ENCODE measurements at regions not wholly inside any gene's neighbourhood (a gene's known extent, or its start where the extent isn't known, plus 50 kb on each side); places are given as distances from the start of the nearest gene placed in this dataset.
"Not testable (repeated sequence)": the region's sequence is repeated elsewhere in the genome, so short reads cannot be mapped to it uniquely, and the experiment has no call there.

DNA sequence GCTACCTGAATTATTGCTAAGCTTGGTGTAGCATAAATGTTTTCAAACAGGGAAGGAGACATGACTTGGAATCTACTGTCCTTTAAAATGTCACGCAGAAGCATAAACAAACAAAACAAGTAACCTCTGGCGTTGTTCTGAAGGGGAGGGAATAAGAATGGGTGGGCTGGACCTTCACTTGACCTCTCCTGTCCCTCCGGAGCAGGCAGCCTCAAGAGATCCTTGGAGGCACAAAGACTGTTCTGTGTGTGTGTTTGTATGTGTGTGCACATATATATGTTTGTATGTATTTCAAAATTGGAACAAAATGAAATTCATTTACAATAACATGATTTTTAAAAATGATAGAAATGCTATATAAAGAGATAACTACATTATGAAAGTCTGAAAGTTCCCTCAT is 91.3 kb upstream of the DCLK2 start:
- no peak for DNase-seq (ENCODE audit: low read depth)

DNA sequence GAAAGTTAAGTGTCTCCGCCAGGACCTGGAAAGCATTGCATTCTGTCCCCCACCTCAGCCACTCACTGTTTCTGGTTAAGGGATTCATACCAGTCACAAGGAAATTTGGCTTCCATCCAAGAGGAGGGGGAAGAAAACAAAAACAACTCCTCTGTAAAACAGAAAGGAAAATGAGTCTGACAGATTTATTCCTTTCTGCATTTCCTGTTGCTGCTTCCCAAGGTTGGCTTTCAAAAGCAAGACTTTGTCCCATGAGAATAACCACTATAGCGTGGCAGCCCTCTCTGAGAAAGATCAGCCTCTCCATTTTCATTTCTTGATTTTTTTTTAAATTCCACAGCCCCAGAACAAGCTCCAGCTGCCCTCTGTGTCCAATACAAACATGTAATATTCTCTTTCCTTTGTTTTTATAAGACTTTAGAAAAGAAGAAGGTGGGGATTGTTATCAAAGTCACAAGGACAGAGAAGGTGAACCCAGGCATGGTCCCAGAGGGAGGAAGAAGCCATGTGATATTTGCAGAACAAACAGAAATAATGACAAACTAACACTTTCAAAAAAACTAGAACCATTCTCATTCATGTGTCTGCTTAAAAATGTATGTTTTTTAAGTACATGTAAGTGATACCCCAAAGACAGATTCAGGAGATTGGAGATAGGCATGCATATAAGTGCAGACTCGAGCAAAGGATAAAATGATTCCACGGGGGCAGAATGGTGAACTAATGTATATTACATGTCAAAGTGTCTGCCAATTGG is 90.7 kb upstream of the DCLK2 start:
- DNase-seq (ENCODE audit: low read depth) = no peak

DNA sequence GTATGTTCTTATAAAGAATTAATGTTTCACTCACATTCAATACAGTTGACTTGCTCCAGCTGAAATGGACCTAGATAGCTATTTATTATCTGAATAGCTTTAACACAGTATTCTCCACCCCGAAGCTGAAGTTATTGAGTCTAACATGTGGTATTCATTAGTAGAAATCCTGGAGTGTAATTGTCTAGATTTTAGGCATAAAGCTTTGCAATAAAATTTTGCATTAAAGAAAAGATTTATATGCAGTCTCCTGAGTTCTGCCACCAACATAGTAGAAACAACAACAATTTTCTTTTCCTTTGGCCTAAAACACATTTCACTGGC is 90.2 kb upstream of the DCLK2 start:
- DNase-seq (ENCODE audit: low read depth) = no peak

DNA sequence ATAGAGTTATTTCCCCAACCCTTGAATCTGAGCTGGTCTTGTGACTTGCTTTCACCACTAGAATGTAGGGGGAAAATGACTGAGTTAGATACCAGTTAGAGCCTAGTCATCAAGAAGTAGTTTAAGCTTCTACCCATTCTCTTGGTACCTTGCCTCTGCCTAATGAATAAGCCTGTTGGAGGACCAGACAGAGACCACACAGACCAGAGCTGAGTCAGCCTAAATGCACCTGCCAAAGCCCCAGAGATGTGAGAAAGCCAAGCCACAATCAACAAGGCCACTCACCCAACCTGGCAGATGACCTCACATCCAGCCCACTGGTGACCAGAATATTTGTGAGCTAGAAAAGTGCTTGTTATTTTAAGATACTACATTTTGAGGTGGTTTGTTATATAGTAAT is 85.2 kb upstream of the DCLK2 start:
- no peak for DNase-seq (ENCODE audit: low read depth)

DNA sequence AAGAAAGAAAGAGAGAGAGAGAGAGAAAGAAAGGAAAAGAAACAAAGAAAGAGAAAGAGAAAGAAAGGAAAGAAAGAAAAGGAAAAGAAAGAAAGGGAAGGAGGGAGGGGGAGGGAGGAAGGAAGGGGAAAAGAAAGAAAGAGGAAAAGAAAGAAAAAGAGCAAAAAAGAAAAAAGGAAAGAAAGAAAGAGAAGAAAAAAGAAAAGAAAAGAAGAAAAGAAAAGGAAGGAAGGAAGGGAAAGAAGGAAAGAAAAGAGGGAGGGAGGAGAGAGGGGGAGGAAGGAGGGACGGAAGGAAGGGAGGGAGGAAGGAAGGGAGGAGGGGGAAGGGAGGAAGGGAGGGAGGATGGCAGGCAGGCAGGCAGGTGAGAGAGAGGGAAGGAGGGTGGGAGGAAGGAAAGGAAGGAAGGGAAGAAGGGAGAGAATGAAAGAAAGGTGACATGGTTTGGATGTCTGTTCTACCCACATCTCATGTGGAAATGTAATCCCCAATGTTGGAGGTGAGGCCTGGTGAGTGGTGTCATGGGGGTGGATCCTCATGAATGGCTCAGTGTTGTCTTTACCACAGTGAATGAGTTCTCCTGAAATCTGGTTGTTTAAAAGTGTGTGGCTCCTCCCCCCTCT is 83.0 kb upstream of the DCLK2 start:
- DNase-seq (ENCODE audit: low read depth) = no peak

- DNase-seq (ENCODE audit: low read depth) = no peak
Observed at GRCh38 chr4:149997881-149998421, 80.3 kb upstream of the DCLK2 start.

DNA sequence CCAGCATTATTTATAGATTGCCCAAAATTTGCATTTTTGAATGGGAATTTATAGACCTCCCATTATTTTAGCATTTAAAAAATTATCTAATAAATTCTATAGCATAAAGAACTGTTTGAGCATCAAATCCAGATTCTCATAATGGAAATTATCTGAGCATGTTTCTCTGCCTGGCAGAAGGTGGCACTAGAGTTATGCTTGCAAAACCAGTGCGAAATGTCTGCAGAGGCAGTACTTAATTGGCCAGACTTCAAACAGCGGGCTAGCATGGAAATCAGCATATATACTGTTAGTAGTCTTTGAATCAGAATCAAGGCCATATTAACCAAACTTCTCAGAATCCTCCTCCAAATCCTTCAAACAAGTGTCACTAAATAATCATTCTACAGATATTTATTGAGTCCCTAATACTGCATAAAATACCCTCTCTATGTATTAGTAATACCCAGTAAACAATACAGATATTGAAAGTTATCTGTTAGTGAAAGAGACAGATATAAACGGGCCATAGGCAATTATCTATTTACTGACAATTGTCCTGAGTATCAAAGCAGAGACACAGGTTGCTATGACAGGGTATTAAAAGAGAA is 78.7 kb upstream of the DCLK2 start:
- no peak for DNase-seq (ENCODE audit: low read depth)

DNA sequence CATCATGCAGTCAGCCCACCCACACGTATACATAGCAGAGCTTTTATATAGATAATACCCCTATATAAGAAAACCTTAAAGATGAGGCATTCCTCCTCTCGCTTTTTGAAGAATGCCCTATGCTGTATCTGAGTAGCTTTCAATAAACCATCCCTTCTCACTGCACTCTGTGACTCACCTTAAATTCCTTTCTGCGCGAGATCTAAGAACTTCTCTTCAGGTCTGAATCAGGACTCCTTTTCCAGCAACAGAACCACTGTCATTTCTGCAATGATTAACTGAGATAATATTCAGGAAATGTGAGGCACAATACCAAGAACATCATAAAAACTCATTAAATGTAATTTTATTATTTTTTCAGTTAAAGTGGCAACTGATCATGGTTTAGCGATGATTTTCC is 76.4 kb upstream of the DCLK2 start:
- DNase-seq (ENCODE audit: low read depth) = no peak

- DNase-seq (ENCODE audit: low read depth) = no peak
Observed at GRCh38 chr4:150002561-150002960, 75.7 kb upstream of the DCLK2 start.

DNA sequence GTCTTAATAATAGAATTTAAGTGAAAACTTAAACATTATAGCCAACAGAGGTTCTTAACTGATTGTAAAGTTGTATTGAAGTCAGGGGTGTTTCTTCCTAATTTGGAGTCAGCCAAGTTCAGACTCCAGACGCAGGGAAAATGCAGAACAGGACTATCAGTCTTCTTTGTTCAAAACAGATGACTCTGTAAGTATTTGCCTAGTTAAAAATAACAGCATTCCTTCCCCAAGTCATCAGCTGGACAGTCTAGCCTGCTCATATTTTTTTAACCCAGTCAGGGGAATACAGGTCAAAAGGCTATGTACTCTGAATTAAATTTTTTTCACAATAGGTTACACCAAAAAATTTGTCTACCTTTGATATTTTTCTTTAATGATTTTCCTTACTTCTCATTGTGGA is 73.8 kb upstream of the DCLK2 start:
- DNase-seq (ENCODE audit: low read depth) = no peak

DNA sequence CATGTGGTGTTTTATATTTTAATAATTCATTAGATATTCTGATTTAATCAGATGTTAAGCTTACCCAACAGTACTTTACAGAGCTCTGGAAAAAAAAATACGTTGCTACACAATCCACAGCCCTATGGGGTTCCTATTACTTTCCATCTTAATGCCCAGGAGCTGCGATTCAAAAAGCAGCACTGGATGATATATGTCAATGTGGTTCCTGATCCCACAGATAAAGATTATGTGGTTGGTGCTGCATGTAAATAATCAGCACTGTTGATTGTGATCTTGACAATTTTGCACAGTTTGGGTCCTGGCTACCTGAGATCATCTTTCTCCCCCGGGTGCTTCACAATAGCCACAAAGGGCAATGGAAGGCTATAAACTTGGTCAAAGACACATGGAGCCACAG is 72.7 kb upstream of the DCLK2 start:
- DNase-seq (ENCODE audit: low read depth) = no peak

- no peak for DNase-seq (ENCODE audit: low read depth)
Observed at GRCh38 chr4:150006197-150006596, 72.0 kb upstream of the DCLK2 start.

DNA sequence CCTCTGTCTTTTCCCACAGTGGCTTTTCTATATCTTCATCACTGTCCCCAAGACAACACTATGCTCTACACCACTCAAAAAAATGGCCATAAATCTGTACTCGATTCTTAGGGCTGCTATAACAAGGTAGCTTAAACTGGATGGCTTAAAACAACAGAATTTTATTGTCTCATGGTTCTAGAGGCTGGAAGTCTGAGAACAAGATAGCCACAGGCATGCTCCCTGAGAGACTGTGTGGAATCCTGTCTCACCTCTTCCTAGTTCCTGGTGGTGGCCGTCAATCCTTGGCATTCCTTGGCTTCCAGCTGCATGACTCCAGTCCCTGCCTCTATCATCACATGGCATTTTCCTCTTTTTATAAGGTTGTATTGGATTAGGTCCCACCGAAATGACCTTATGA is 70.7 kb upstream of the DCLK2 start:
- DNase-seq (ENCODE audit: low read depth) = no peak

- no peak for DNase-seq (ENCODE audit: low read depth)
Observed at GRCh38 chr4:150008546-150008945, 69.7 kb upstream of the DCLK2 start.

DNA sequence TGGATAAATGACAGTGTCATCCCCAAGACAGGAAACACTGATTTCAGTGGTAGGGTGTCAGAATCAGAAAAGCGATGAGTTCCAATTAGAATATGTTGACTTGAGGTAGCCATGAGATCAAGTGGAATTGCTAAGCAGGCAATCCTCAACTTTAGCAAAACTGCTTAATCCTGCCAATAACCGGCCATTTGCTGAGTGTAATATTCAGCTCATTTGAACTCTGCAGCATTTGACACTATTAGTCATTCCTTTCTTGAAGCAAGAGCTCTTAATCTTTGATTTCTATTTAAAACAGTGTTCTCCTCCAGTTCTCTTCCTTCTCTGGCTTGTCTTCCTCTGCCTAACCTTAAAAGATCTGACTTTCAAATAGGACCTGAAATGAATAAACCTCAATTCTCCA is 68.7 kb upstream of the DCLK2 start:
- no peak for DNase-seq (ENCODE audit: low read depth)

- no peak for DNase-seq (ENCODE audit: low read depth)
Observed at GRCh38 chr4:150010525-150011126, 67.6 kb upstream of the DCLK2 start.

GRCh38 chr4:150012851-150013360 is 65.3 kb upstream of the DCLK2 start:
- DNase-seq (ENCODE audit: low read depth) = no peak

- DNase-seq (ENCODE audit: low read depth) = not testable (repeated sequence)
Observed at GRCh38 chr4:150015910-150016309, 62.3 kb upstream of the DCLK2 start.

DNA sequence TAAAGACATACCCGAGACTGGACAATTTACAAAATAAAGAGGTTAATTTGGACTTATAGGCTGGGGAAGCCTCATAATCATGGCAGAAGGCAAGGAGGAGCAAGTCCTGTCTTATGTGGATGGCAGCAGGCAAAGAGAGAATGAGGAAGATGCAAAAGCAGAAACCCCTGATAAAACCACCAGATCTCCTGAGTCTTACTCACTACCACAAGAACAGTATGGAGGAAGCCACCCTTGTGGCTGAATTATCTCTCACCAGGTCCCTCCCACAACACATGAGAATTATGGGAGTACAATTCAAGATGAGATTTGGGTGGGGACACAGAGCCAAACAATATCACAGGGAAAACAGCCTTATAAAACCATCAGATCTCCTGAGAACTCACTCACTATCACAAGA is 61.6 kb upstream of the DCLK2 start:
- DNase-seq (ENCODE audit: low read depth) = not testable (repeated sequence)

DNA sequence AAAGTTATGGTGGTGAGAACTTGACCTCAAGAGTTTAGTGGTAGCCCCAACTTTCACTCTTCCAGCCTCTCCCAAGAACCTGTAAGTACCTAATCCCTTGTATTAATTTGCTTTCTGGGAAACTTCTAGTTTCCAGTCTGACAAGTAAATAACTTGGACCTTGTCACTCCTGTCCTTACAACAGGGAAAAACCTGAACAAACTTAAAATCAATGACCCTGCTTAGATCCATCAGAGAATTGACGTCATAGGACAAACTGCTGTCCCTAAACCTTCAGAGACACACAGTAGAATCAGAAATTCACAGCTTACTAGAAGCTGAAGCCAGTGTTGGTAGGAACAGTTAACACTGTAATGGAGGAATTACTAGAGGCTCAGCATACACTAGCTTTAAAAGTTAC is 60.0 kb upstream of the DCLK2 start:
- no peak for DNase-seq (ENCODE audit: low read depth)

- no peak for DNase-seq (ENCODE audit: low read depth)
Observed at GRCh38 chr4:150021483-150021882, 56.8 kb upstream of the DCLK2 start.

- DNase-seq (ENCODE audit: low read depth) = no peak
Observed at GRCh38 chr4:150023489-150023888, 54.8 kb upstream of the DCLK2 start.

DNA sequence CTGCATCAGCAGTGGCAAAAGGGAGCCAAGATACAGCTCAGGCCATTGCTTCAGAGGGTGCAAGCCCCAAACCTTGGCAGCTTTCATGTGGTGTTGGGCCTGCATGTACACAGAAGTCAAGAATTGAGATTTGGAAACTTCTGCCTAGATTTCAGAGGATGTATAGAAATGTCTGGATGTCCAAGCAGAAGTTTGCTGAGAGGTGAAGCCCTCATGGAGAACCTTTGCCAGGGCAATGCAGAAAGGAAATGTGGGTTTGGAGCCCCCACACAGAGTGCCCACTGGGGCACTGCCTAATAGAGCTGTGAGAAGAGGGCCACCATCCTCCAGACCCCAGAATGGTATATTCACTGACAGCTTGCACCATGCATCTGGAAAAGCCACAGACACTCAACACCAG is 51.3 kb upstream of the DCLK2 start:
- not testable (repeated sequence) for DNase-seq (ENCODE audit: low read depth)
